ENCODE measurements at regions not wholly inside any gene's neighbourhood (a gene's known extent, or its start where the extent isn't known, plus 50 kb on each side); places are given as distances from the start of the nearest gene placed in this dataset.

GRCh38 chr2:147543056-147543455 lies 301.8 kb upstream of the ACVR2A start:
- no peaks in the 10 kb centered on the region for H3K9me3 ChIP-seq (ENCODE audit: control insufficient read depth, insufficient read depth, low read depth, low read length)
- H3K4me3 ChIP-seq (ENCODE audit: low read depth in 2 of 2, low read length in 2 of 2): no peak overlapping the region
- H3K27me3 ChIP-seq (ENCODE audit: control insufficient read depth, insufficient read depth, low read length): no peaks in the 10 kb centered on the region
- ChIA-PET POLR2A (no interaction called here), CTCF (no interaction called here)
- BruUV-seq (replicated peaks): no TSS peak
- H3K36me3 ChIP-seq (ENCODE audit: control insufficient read depth, insufficient read depth, low read length): no peaks in the 10 kb centered on the region
- H3K27ac ChIP-seq (ENCODE audit: low read length): no peak overlapping the region
- no peak for DNase-seq (ENCODE audit: low read depth, low spot score)
- TF ChIP-seq REST (IDR thresholded peaks at IDR 0.05; ENCODE audit: insufficient read depth in 1 of 2, low read depth in 2 of 2, low read length in 1 of 2) (no peak), POLR2AphosphoS5 (IDR thresholded peaks at IDR 0.05; ENCODE audit: low read depth, low read length) (no peak), TCF7L2 (IDR thresholded peaks at IDR 0.05; ENCODE audit: low read depth, low read length) (no peak), SIN3A (IDR thresholded peaks at IDR 0.05; ENCODE audit: borderline replicate concordance, insufficient read depth, low read depth, low read length) (no peak), CTCF (IDR thresholded peaks at IDR 0.05) (no peak)
- intact Hi-C loops (cut with micrococcal nuclease; ENCODE audit: unreplicated experiment) (no loop called here), in situ Hi-C loops (cut with HindIII; ENCODE audit: low pct_unique_long_range_greater_than_20kb, low sequenced_read_pairs) (no loop called here)
- H3K4me1 ChIP-seq (ENCODE audit: control insufficient read depth, insufficient read depth, low read length): no peaks in the 10 kb centered on the region
- ATAC-seq: no peak

GRCh38 chr2:147542351-147542750 lies 302.5 kb upstream of the ACVR2A start:
- BruUV-seq (replicated peaks): no TSS peak
- in situ Hi-C loops (cut with HindIII; ENCODE audit: low pct_unique_long_range_greater_than_20kb, low sequenced_read_pairs): no loop called here

More at GRCh38 chr2:147542351-147542750, 302.5 kb upstream of the ACVR2A start:
- no peaks in the 10 kb centered on the region for H3K27me3 ChIP-seq (ENCODE audit: control insufficient read depth, insufficient read depth, low read length)
- no peak for DNase-seq (ENCODE audit: low read depth, low spot score)
- intact Hi-C loops (cut with micrococcal nuclease; ENCODE audit: unreplicated experiment): no loop called here
- no peak for ATAC-seq
- H3K9me3 ChIP-seq (ENCODE audit: control insufficient read depth, insufficient read depth, low read depth, low read length): no peaks in the 10 kb centered on the region
- TF ChIP-seq POLR2AphosphoS5 (IDR thresholded peaks at IDR 0.05; ENCODE audit: low read depth, low read length) (no peak), TCF7L2 (IDR thresholded peaks at IDR 0.05; ENCODE audit: low read depth, low read length) (no peak), REST (IDR thresholded peaks at IDR 0.05; ENCODE audit: insufficient read depth in 1 of 2, low read depth in 2 of 2, low read length in 1 of 2) (no peak), CTCF (IDR thresholded peaks at IDR 0.05) (no peak), SIN3A (IDR thresholded peaks at IDR 0.05; ENCODE audit: borderline replicate concordance, insufficient read depth, low read depth, low read length) (no peak)
- ChIA-PET CTCF (no interaction called here), POLR2A (no interaction called here)
- no peak overlapping the region for H3K4me3 ChIP-seq (ENCODE audit: low read depth in 2 of 2, low read length in 2 of 2)
- H3K36me3 ChIP-seq (ENCODE audit: control insufficient read depth, insufficient read depth, low read length): no peaks in the 10 kb centered on the region
- H3K4me1 ChIP-seq (ENCODE audit: control insufficient read depth, insufficient read depth, low read length): no peaks in the 10 kb centered on the region
- no peak overlapping the region for H3K27ac ChIP-seq (ENCODE audit: low read length)
